ENCODE measurements at regions not wholly inside any gene's neighbourhood (a gene's known extent, or its start where the extent isn't known, plus 50 kb on each side); places are given as distances from the start of the nearest gene placed in this dataset.
A peak's percentile ranks its signal among the peaks of the same experiment; 100 is the strongest.

- Mint-ChIP-seq H3K4me3 (no peak overlapping the region), H3K27ac (no peak overlapping the region), H3K4me1 (peaks cover 8% of the 10 kb centered on the region; the same call in 2 of the 3 replicates), H3K27me3 (ENCODE audit: insufficient read depth, low read depth, poor library complexity) (peaks cover 2% of the 10 kb centered on the region), H3K9me3 (no peaks in the 10 kb centered on the region), H3K36me3 (ENCODE audit: low read depth) (no peaks in the 10 kb centered on the region)
- DNase-seq (ENCODE audit: low spot score) (peak; percentile 71), ATAC-seq (peak; percentile 95)
- Histone ChIP-seq H3K9me2 (ENCODE audit: insufficient read depth) (no peaks in the 10 kb centered on the region), H3K36me3 (ENCODE audit: insufficient read depth) (no peaks in the 10 kb centered on the region), H3F3A (replicated peaks; ENCODE audit: low read depth) (no peaks in the 10 kb centered on the region), H3K27me3 (ENCODE audit: insufficient read depth) (no peaks in the 10 kb centered on the region), H4K20me1 (replicated peaks; ENCODE audit: insufficient read depth) (no peaks in the 10 kb centered on the region), H3K27ac (ENCODE audit: low read depth) (no peak overlapping the region), H3K4me3 (no peak overlapping the region), H3K79me2 (replicated peaks; ENCODE audit: insufficient read depth) (no peaks in the 10 kb centered on the region), H2AFZ (no peak overlapping the region), H3K4me2 (0 out of 2 replicates have a peak overlapping the region, but pooled peaks have one; percentile 54), H3K4me1 (ENCODE audit: insufficient read depth) (no peaks in the 10 kb centered on the region)
- TF ChIP-seq ZNF114 (CRISPR knock-in tag; IDR thresholded peaks at IDR 0.05) (no peak), CTCF (conservative IDR thresholded peaks at IDR 0.05; ENCODE audit: low read depth in 2 of 2) (peak; percentile 81 to 85)
Measured at GRCh38 chr7:142459551-142459963, 201.7 kb upstream of the PRSS58 start.

DNA sequence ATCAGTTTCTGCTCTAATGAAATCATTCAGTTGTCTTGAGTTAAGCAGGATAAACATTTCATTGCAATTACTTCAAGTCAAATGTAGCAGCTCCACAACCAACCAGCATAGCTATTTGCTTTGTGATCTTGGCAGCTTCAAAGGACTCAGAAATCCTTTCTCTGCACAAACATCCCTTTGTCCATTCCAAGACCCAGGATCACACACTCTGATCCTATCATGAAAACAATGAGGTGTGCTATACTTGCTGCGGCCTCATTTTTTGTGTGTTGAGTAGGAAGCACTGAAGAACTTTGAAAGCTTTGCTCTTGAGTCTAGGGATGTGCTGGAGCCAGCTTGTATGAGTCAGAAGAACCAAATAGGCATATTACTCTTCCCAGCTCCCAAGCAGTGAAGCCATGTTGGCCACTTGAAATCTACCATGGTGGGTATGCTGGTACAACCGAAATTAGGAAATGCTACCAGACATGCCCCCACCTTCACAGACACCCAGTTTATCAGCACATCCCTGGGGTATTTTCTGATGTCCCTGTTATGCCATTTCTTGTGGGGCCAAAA, 199.4 kb upstream of the PRSS58 start:
- Histone ChIP-seq H3K27ac (ENCODE audit: low read depth) (no peak overlapping the region), H3K79me2 (replicated peaks; ENCODE audit: insufficient read depth) (no peaks in the 10 kb centered on the region), H3K9me2 (ENCODE audit: insufficient read depth) (no peaks in the 10 kb centered on the region), H3K27me3 (ENCODE audit: insufficient read depth) (no peaks in the 10 kb centered on the region), H3F3A (replicated peaks; ENCODE audit: low read depth) (no peaks in the 10 kb centered on the region), H3K36me3 (ENCODE audit: insufficient read depth) (no peaks in the 10 kb centered on the region), H3K4me1 (ENCODE audit: insufficient read depth) (no peaks in the 10 kb centered on the region; the same call in 1 of the 2 replicates), H4K20me1 (replicated peaks; ENCODE audit: insufficient read depth) (no peaks in the 10 kb centered on the region), H2AFZ (no peak overlapping the region), H3K4me3 (no peak overlapping the region), H3K4me2 (no peak overlapping the region)
- DNase-seq (ENCODE audit: low spot score) (no peak), ATAC-seq (no peak)
- Mint-ChIP-seq H3K9me3 (no peaks in the 10 kb centered on the region), H3K4me1 (peaks cover 11% of the 10 kb centered on the region), H3K27ac (no peak overlapping the region), H3K27me3 (ENCODE audit: insufficient read depth, low read depth, poor library complexity) (peaks cover 2% of the 10 kb centered on the region), H3K4me3 (no peak overlapping the region), H3K36me3 (ENCODE audit: low read depth) (no peaks in the 10 kb centered on the region)
- no peak for TF ChIP-seq POLR2AphosphoS5 (IDR thresholded peaks at IDR 0.05; ENCODE audit: low read depth)
- no peak for TF ChIP-seq STAT1 (IDR thresholded peaks at IDR 0.05; ENCODE audit: unreplicated experiment)
- no peak for TF ChIP-seq ZNF331 (CRISPR knock-in tag; IDR thresholded peaks at IDR 0.05; ENCODE audit: low read depth)
- TF ChIP-seq, protein P1, sequence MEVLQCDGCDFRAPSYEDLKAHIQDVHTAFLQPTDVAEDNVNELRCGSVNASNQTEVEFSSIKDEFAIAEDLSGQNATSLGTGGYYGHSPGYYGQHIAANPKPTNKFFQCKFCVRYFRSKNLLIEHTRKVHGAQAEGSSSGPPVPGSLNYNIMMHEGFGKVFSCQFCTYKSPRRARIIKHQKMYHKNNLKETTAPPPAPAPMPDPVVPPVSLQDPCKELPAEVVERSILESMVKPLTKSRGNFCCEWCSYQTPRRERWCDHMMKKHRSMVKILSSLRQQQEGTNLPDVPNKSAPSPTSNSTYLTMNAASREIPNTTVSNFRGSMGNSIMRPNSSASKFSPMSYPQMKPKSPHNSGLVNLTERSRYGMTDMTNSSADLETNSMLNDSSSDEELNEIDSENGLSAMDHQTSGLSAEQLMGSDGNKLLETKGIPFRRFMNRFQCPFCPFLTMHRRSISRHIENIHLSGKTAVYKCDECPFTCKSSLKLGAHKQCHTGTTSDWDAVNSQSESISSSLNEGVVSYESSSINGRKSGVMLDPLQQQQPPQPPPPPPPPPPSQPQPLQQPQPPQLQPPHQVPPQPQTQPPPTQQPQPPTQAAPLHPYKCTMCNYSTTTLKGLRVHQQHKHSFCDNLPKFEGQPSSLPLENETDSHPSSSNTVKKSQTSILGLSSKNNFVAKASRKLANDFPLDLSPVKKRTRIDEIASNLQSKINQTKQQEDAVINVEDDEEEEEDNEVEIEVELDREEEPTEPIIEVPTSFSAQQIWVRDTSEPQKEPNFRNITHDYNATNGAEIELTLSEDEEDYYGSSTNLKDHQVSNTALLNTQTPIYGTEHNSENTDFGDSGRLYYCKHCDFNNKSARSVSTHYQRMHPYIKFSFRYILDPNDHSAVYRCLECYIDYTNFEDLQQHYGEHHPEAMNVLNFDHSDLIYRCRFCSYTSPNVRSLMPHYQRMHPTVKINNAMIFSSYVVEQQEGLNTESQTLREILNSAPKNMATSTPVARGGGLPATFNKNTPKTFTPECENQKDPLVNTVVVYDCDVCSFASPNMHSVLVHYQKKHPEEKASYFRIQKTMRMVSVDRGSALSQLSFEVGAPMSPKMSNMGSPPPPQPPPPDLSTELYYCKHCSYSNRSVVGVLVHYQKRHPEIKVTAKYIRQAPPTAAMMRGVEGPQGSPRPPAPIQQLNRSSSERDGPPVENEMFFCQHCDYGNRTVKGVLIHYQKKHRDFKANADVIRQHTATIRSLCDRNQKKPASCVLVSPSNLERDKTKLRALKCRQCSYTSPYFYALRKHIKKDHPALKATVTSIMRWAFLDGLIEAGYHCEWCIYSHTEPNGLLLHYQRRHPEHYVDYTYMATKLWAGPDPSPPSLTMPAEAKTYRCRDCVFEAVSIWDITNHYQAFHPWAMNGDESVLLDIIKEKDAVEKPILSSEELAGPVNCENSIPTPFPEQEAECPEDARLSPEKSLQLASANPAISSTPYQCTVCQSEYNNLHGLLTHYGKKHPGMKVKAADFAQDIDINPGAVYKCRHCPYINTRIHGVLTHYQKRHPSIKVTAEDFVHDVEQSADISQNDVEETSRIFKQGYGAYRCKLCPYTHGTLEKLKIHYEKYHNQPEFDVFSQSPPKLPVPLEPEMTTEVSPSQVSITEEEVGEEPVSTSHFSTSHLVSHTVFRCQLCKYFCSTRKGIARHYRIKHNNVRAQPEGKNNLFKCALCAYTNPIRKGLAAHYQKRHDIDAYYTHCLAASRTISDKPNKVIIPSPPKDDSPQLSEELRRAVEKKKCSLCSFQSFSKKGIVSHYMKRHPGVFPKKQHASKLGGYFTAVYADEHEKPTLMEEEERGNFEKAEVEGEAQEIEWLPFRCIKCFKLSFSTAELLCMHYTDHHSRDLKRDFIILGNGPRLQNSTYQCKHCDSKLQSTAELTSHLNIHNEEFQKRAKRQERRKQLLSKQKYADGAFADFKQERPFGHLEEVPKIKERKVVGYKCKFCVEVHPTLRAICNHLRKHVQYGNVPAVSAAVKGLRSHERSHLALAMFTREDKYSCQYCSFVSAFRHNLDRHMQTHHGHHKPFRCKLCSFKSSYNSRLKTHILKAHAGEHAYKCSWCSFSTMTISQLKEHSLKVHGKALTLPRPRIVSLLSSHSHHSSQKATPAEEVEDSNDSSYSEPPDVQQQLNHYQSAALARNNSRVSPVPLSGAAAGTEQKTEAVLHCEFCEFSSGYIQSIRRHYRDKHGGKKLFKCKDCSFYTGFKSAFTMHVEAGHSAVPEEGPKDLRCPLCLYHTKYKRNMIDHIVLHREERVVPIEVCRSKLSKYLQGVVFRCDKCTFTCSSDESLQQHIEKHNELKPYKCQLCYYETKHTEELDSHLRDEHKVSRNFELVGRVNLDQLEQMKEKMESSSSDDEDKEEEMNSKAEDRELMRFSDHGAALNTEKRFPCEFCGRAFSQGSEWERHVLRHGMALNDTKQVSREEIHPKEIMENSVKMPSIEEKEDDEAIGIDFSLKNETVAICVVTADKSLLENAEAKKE (CRISPR knock-in tag; IDR thresholded peaks at IDR 0.05) = no peak
- TF ChIP-seq CTCF (conservative IDR thresholded peaks at IDR 0.05; ENCODE audit: low read depth in 2 of 2) = no peak
- TF ChIP-seq ZNF114 (CRISPR knock-in tag; IDR thresholded peaks at IDR 0.05) = no peak
- no peak for TF ChIP-seq JUNB (IDR thresholded peaks at IDR 0.05; ENCODE audit: unreplicated experiment)
- no peak for TF ChIP-seq EZH2 (IDR thresholded peaks at IDR 0.05; ENCODE audit: low read depth, unreplicated experiment)
- TF ChIP-seq EZH2phosphoT487 (IDR thresholded peaks at IDR 0.05; ENCODE audit: unreplicated experiment) = no peak

Measured in GM23338 (cell line).